Superior temporal gyrus (tissue), 1 donor: ENCODE measurements at regions not wholly inside any gene's neighbourhood (a gene's known extent, or its start where the extent isn't known, plus 50 kb on each side); places are given as distances from the start of the nearest gene placed in this dataset.
"Not testable (repeated sequence)": the region's sequence is repeated elsewhere in the genome, so short reads cannot be mapped to it uniquely, and the experiment has no call there.

Experiments used
- DNase-seq: peaks from one replicate; pipeline ENCODE4 v3.0.0-alpha.2; 2016; ENCODE audit errors: extremely low spot score

DNA sequence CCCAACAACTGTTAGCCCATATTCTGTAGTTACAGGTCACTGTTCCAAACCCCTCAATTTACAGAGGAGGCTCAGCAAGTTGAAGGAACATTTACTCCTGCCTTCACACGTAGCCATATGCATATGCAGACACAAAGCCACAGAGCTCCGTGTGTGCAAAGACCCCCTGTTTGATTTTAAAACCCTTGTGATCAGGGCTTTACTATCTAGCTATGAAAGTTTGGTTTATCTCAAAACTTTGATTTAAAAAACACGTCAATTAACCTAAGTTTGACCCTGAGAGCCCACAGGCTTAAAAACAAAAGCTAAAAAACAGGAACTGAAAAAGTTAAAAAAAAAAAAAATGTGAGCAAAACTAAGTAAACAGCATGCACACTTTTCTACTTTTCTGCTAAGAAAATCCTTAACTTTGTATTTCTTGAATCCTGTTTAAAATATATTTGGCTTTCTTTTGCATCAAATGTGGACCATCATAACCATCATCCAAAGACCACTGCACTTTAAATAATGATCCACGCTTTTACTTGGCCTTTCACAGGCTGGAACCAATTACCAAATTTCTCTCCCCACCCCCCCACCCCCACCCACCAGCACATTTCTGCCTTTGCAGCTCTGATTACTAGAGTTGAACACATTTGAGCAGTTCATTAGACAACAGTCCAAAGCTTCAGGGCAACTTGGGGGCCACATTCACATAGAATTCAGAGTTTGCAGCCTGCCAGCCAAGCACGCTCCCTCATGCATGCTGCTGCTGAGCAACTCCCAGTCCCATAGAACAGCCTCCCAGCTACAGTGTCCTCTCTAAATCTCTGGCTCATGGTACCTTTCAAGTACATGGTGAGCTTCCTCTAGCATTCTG lies 128.8 kb upstream of the MAP3K1 start:
- no peak for DNase-seq

DNA sequence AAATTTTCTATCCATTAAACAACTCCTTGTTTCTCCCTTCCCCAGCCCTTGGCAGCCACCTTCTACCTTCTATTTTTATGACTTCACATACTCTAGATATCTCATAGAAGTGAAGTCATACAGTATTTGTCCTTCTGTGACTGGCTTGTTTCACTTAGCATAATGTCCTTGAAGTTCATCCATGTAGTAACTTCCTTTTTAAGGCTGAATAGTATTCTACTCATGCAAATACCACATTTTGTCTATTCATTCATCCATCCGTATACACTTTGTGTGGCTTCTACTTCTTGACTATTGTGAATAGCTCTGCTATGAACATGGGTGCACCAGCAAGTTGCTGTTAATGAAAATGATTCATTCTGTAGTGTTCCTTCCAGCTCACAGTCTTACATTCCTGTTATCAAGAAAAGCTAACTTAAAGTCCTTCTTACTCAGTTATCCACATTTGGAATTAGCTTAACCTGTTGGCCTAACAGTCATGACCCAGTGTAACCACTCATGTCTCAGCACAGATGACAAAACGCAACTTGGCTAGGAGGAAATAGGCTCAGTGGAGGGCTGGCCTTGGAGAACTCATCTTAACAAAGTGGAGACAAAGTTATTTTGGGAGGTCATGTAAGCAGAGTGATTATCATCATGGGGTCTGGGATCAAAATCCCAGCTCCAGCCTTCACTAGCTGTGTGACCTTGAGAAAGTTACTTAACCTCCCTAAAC lies 129.7 kb upstream of the MAP3K1 start:
- no peak for DNase-seq

DNA sequence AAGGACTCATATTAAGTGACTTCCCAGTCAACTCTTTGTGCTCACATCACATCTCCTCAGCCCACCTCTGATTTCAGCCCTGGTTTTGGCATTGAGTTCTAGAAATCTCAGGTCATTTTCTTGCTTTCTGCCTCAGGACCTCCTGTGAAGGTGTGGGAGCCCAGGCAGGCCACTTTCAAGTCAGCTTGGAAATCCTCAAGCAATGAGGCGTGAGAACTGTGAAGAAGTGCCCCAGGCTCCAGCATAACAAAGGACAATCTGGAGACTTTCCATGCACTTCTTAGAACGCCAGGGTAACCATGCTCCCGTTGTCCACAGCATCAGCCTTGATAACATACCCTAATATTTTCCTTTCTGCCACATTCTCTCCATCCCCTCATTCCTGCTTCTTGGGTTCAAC lies 131.2 kb upstream of the MAP3K1 start:
- DNase-seq, result no peak

DNA sequence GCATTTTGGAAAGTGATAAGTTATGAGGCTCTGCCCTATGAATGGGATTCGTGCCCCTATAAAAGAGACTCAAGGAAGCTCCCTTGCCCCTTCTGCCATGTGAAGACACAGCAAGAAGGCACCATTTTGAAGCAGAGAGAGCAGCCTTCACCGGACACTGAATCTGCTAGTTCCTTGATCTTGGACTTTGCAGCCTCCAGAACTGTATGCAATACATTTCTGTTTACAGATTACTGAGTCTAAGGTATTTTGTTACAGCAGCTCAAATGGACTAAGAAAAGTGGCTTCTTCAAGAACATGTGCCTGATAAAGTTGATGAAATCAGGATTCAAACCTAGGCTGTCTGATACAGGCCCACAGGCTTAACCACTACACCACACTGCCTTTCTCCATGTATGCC lies 131.6 kb upstream of the MAP3K1 start:
- no peak for DNase-seq

DNA sequence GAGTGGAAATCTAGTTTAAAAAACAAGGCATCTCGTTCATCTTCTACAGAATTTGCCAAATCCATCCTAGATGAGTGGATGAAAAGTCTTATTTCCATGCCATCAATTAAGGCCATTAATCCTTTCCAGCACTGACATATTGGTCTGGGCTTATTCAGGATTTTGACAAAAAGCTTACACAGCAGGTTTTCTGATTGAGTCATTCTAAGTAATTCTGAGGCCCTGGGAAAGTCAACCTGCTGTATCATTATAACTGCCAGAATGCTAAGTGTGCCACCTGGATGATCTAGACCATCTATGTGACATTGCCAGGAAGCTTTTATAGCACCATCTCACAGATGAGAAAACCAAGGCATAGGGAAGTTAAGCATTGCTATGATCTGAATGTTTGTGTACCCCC lies 132.1 kb upstream of the MAP3K1 start:
- no peak for DNase-seq

DNA sequence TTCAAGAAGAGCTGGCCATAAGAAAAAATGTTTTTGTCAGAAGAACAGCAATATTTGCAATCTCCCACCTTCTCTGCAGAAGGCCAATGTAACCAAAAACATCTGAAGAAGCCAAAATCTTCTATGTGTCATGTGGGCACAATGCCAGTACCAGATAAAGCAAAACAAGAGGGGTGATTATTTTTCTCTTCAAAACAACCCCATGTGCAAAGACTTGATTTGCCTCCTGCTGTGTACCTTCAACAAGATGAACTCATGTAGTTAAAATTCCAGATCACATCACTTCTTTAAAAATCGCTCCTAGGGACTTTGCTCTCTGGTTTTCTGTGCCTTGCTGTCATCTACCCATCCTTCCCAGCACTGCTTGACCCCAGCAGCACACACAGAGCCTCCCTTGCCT lies 134.0 kb upstream of the MAP3K1 start:
- no peak for DNase-seq

DNA sequence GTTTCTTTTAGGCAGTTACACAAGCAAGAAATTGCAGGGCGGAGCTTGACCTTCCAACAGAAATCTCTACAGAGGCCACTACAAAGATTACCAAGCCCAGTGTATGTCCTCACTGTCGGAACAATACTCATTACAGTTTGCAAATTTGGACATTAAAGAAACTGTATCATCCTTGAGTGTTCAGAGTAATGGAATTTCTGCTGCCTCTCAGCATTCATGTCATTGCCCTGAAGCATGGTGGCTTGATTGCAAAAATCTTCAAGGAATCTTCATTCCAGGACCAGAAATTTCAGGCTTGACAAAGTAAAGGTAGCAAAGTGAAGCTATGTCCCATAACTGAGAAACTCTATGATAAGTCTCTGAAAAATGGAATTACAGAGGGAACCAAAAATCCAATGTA lies 134.6 kb upstream of the MAP3K1 start:
- DNase-seq, result no peak

DNA sequence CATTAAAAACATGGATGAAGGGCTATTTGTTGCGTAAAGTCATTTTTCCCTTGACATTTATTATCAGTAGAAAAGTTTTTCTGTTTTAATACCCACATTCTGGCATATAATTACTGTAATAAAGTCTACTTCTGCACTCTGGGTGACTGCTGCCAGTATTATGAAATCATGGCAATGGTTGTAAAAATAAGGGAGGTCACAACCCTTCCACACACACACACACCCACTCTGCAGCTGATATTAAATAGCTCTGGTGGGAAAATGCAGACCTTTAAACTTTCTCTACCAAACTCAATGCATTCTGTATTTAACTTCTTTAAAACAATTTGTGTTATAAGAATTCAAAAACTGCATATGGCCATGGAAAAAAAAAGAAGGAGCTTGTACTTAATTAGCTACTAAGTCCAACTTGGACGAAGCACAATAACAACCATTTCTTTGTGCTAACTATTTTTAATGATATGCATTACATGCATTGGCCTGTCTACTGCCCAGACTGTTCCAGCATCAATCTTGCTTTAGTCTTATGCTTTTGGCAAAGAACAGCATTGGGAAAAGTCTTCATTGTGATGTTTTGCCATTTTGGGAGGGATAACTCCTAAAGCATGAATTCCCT lies 137.6 kb upstream of the MAP3K1 start:
- DNase-seq, result no peak

DNA sequence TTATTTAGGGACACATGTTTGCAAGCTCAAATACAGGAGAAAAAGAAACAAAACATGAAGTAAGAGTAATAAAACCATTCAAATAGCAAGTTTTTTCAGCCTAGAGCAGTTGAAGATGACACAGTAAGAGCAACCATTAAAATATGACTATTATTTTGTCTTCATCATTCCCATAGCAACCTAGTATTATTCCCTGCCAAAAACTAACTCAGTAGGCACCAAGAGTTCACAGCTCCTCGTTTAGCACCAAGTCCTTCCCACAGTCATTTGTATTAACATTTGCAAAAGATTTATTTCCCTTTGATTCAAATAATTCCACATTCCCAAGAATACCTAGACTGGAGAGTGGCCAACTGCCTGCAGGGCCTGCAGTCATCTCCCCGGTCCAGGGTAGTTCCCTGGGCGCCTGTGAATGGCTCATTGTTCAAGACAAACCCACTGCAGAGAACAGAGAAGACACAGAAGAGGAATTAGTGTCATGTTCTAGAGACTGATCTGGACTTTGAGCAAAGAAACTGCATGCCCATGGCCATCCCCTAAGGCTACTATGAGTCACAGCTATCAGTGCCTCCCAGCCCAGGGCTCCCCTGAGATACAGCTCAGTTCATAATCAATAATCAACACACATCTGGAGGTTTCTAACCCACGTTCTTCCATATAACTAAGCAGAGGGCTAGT lies 139.1 kb upstream of the MAP3K1 start:
- DNase-seq, result no peak

DNA sequence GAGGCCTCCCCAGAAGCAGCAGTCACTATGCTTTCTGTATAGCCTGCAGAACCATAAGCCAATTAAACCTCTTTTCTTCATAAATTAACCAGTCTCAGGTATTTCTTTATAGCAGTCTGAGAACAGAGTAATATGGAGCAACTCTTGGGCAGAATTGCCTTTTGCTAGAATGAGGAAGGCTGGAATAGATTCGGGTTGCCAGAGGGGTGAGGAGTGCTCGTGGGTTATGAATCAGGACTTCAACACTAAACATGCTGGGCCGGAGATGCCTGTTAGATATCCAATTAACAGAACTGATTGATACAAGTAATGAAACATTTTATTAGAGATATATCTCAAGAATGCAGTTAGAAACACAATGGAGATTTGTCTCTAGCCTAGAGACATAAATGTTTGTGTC lies 140.9 kb upstream of the MAP3K1 start:
- DNase-seq, result no peak

DNA sequence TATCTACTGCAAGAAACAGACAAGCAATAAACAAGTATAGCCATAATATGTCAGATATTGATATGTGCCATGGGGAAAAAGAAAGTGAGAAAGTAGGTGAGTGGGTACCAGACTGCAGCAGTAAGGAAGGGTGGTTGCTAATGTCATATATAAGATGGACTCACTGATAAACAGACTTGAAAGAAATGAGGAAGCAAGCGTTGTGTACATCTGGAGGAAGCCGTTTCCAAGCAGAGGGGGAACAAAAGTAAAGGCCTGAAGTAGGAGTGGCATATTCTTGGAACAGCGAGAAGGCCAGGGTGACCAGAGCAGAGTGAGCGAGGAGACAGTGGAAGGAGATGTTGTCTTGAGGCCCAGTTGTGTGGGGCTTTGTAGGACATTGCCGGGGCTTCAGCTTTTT lies 142.2 kb upstream of the MAP3K1 start:
- no peak for DNase-seq

DNA sequence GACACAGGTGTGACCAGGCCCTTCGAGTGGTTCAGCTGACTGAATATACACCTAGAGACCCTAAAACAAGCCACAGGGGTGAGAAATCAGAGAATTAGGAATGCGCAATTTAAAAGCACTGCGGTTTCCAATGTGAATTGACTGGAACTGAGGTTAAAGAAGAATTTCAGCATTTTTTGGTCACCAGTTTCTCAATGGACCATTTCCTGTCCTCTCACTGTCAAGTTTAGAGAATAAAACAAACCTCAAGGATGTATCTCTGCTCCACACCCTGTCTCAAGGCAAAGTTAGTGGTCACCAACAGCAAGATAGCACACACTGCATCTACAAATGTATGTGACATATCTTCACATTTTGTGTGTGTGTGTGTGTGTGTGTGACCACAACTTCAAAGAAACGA lies 143.8 kb upstream of the MAP3K1 start:
- DNase-seq, result no peak

DNA sequence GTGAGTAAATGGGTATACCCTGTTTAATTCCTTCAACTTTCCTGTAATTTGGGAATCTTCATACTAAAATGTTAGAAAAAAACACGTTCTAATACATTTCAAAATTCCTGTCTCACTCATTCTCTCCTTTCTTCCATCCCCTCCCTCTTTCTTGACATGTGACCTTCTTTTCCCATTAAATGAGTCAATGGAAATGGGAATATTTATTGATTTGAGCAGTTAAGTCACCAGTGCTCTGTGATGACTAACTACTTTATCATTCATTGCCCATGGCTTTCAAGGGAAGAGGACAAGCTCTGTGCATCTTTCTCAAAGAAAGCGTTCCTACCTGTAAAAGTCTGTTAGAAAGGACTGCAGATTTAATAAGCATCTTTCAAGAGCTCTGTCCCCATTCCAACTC lies 144.4 kb upstream of the MAP3K1 start:
- no peak for DNase-seq

DNA sequence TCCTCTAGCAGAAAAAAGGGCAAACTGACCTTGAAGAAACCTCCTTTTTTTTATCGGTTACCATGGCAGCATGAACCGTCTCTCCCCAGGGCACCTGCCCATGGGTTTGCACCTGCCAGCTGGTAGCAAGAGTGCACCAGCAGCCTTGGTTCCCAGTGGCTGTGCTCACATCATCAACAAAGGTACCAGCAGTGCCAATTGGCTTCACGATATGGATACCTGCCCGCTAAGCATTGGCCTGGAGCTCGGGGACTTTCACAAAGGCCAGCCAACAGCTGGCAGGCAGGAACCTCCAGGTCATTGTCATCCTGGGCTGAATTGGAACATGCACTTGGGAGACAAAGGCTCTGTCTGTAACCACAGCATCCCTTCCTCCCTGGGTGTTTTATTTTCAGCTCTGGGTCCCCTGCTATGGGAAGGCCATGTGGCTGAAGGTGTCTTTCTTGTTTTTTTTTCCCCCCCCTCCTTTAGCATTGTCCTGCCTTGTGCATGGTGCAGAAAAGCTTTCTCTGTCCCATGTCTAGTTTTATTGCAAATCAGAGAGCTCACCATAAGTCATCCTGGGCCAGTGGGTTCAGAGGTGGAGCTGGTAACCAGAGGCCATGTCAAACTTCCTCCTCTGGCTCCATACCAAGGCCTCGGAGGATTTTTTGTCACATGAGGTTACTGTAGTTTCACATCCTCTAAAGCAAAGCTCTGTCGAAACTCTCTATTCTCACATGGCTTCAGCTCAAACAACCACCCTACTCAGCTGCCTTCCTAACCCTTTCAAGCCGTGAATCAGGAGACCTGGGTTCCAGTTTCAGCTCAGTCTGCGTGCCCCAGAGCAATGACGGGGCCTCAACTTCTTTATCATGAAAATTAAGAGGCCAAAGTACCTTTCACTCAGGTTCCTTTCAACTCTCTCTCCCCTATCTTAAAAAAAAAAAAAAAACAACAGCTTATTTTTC lies 145.5 kb upstream of the MAP3K1 start:
- peak; percentile 37 for DNase-seq

DNA sequence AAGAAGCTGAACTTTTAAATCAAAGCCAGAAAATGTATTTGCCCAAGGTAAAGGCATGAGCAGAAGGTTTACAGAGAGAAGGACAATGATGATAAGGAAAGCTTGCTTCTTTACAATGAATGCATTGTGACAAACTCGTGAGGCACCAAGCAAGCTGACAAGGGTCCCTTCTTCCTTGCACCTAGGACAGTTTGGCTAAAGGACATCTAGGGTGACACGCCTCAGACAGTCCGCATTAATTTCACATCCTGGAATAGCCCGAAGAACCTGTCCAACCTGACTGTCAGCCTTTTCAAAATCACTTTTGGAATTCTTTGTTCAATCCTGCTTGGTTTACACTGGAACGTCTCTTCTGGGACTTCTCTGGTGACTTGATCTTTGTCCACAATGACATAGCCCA lies 146.4 kb upstream of the MAP3K1 start:
- DNase-seq, result no peak

DNA sequence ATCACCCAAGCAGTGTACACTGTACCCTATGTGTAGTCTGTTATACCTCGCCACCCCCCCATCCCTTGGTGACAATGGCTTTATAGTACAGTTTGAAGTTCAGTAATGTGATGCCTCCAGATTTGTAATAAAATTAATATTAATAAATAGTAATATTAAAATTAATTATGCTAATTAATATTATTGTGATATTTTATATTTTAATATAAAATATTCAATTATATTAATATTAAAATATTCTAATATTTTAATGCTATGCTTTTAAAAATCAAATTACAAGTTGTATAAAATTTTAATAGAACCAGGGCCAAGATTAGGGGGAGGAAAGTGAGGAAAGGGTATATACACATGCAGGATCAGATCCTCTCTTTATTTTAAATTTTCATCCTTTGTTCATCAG lies 147.7 kb upstream of the MAP3K1 start:
- DNase-seq, result no peak

DNA sequence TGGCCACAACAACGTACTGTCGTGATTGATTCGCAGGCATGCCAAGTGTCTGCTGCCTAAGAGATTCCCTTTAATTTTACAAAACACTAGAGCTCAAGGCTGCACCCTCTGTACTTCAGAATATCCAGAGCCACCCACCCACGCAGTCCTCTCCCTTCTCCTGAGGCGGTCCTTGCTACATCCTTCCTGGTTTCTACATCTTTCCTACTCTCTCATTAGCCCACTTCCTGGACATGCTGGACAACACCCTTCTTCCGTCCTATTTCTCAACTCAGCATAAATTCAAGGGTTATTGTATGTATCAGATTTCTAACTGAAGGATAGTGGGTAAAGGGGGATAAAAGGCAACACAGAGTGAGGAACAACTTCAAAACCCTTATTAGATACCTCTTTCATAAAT lies 148.4 kb upstream of the MAP3K1 start:
- no peak for DNase-seq

DNA sequence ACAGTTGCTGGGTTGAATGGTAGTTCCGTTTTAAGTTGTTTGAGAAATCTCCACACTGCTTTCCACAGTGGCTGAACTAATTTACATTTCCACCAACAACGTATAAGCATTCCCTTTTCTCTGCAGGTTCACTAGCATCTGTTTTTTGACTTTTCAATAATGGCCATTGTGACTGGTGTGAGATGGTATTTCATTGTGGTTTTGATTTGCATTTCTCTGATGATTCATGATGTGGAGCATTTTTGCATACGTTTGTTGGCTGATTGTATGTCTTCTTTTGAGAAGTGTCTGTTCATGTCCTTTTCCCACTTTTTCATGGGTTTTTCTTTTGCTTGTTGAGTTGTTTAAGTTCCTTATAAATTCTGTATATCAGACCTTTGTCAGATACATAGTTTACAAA lies 150.2 kb upstream of the MAP3K1 start:
- not testable (repeated sequence) for DNase-seq

DNA sequence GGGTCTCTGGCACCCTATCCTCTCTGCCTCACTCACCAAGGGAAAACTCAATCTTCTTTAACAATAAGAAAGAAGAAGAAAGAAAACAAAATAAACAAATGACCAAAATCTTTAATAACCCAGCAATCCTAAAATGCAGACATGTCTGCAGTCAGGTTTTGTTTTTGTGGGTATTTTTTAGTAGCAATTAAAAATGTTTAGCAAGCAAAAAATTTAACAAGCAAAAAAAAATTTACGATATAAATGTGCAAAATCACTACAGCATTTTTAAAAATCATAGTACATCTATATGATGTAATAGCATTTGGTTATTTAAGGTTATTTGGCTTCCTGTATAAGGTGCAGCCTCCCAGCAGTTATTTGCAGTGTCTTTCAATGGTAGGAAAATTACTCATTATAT lies 151.3 kb upstream of the MAP3K1 start:
- DNase-seq, result no peak

DNA sequence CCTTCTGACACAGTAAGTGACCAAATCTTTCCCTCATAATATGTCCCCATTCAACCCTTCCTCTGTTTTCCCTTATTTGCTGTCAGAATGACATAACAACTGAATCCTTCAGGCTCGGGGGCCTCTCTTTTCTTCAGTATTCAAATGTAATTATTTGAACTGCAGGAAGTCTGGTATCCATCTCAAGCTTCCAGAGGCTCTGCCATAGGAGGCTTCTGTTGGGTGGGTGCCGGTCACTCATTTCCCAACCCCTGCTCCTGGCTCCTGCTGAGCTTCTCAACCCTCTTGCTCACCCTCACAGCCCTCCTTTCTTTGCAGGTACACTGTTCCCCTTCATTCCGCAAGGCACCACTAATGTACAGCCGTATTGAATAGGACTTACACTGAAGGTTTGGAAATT lies 151.8 kb upstream of the MAP3K1 start:
- DNase-seq, result no peak

DNA sequence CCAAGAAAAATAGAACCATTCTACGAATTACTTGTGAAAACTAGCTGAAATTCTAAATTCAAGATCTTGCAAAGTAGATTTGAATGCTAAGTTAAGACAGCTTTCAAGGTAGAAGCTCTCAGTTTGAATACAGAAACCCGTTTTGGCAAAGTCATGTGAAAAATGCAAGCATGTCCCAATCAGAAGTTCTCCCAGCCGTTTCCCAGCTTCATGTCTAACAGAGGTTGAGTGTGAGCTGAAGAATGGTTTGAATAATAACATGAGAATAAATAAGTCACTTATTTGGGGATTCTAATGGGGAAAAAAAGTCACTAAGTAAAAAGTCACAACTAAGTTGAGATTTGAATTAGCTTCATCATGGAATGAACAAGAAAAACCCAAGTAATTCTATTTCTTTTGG lies 152.5 kb upstream of the MAP3K1 start:
- no peak for DNase-seq
